ENCODE measurements at regions not wholly inside any gene's neighbourhood (a gene's known extent, or its start where the extent isn't known, plus 50 kb on each side); places are given as distances from the start of the nearest gene placed in this dataset.

DNA sequence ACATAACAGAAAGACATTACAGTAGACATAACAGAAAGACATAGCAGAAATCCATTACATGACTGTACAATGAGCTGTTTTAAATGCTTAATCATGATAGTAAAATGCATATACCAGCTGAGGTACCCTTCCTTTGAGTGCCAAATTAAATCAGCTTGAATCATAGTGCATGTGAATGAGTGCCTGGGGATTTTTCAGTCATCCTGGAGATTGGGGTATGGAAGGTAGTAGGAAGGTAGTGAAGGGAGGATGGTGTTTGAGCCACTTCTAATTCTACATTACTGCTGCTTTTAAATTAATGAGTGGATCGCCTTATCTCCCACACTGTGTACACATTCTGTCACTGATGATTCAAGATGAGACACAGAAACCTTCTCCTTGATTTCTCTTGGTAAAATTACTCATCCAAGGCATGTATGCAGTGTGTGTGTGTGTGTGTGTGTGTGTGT is 534.2 kb downstream of the LRFN5 start:
- BruUV-seq (replicated peaks), result no TSS peak
- ChIA-PET POLR2A (ENCODE audit: low non-redundant PET) (no interaction called here), CTCF (no interaction called here)
- H3K27ac ChIP-seq (ENCODE audit: low read depth, low read length, poor library complexity, severe bottlenecking), result no peak overlapping the region
- intact Hi-C loops (cut with micrococcal nuclease; ENCODE audit: unreplicated experiment), result no loop called here
- no peak for DNase-seq (ENCODE audit: low spot score)
- no peaks in the 10 kb centered on the region for H3K27me3 ChIP-seq (replicated peaks; ENCODE audit: insufficient read depth, low read depth, low read length, poor library complexity)
- no peaks in the 10 kb centered on the region for H3K36me3 ChIP-seq (ENCODE audit: insufficient read depth, low read length, poor library complexity, severe bottlenecking)
- TF ChIP-seq CTCF (conservative IDR thresholded peaks at IDR 0.05; ENCODE audit: low read depth, low read length) (no peak), EZH2 (IDR thresholded peaks at IDR 0.05; ENCODE audit: borderline replicate concordance, low read depth, low read length, poor library complexity, severe bottlenecking) (no peak)
- H3K9me3 ChIP-seq (ENCODE audit: low read depth, low read length, poor library complexity, severe bottlenecking), result no peaks in the 10 kb centered on the region
- no peak overlapping the region for H3K4me3 ChIP-seq (ENCODE audit: low read depth, low read length, poor library complexity, severe bottlenecking)
- H3K4me1 ChIP-seq (ENCODE audit: insufficient read depth, low read length, poor library complexity, severe bottlenecking), result no peaks in the 10 kb centered on the region

DNA sequence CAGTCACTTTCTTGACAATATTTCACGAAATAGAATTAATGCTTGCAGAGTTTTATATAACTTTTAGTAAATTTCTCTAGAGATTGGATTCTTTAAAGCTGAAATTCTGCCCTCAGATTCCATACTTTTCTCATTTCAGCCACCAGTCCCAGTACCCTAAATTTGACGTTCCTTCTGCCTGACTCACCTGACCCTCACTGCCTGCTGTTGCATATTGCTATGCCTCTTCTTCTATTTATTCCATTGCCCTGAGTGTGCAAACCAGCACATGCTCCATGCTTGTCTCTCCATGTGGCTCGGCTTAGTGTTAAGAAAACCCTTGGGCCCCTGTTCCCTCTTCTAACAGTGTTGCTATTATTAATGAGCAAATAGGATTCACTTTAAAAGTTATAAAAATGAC is 533.3 kb downstream of the LRFN5 start:
- H3K36me3 ChIP-seq (ENCODE audit: insufficient read depth, low read length, poor library complexity, severe bottlenecking), result no peaks in the 10 kb centered on the region
- intact Hi-C loops (cut with micrococcal nuclease; ENCODE audit: unreplicated experiment), result no loop called here
- no TSS peak for BruUV-seq (replicated peaks)
- no peak for TF ChIP-seq EZH2 (IDR thresholded peaks at IDR 0.05; ENCODE audit: borderline replicate concordance, low read depth, low read length, poor library complexity, severe bottlenecking)
- no peak for TF ChIP-seq CTCF (conservative IDR thresholded peaks at IDR 0.05; ENCODE audit: low read depth, low read length)
- no peaks in the 10 kb centered on the region for H3K27me3 ChIP-seq (replicated peaks; ENCODE audit: insufficient read depth, low read depth, low read length, poor library complexity)
- H3K27ac ChIP-seq (ENCODE audit: low read depth, low read length, poor library complexity, severe bottlenecking), result no peak overlapping the region
- H3K4me3 ChIP-seq (ENCODE audit: low read depth, low read length, poor library complexity, severe bottlenecking), result no peak overlapping the region
- ChIA-PET POLR2A (ENCODE audit: low non-redundant PET) (no interaction called here), CTCF (no interaction called here)
- H3K9me3 ChIP-seq (ENCODE audit: low read depth, low read length, poor library complexity, severe bottlenecking), result no peaks in the 10 kb centered on the region
- no peak for DNase-seq (ENCODE audit: low spot score)
- H3K4me1 ChIP-seq (ENCODE audit: insufficient read depth, low read length, poor library complexity, severe bottlenecking), result no peaks in the 10 kb centered on the region

- BruUV-seq (replicated peaks), result no TSS peak
- POLR2A ChIA-PET (ENCODE audit: low non-redundant PET), result no interaction called here
- no peak for TF ChIP-seq CTCF (conservative IDR thresholded peaks at IDR 0.05; ENCODE audit: low read depth, low read length)
- no peak for TF ChIP-seq EZH2 (IDR thresholded peaks at IDR 0.05; ENCODE audit: borderline replicate concordance, low read depth, low read length, poor library complexity, severe bottlenecking)
- H3K4me3 ChIP-seq (ENCODE audit: low read depth, low read length, poor library complexity, severe bottlenecking), result no peak overlapping the region
- CTCF ChIA-PET, result no interaction called here
- no peaks in the 10 kb centered on the region for H3K27me3 ChIP-seq (replicated peaks; ENCODE audit: insufficient read depth, low read depth, low read length, poor library complexity)
- no peak for DNase-seq (ENCODE audit: low spot score)
- H3K4me1 ChIP-seq (ENCODE audit: insufficient read depth, low read length, poor library complexity, severe bottlenecking), result no peaks in the 10 kb centered on the region
- intact Hi-C loops (cut with micrococcal nuclease; ENCODE audit: unreplicated experiment), result no loop called here
- no peak overlapping the region for H3K27ac ChIP-seq (ENCODE audit: low read depth, low read length, poor library complexity, severe bottlenecking)
- no peaks in the 10 kb centered on the region for H3K9me3 ChIP-seq (ENCODE audit: low read depth, low read length, poor library complexity, severe bottlenecking)
- H3K36me3 ChIP-seq (ENCODE audit: insufficient read depth, low read length, poor library complexity, severe bottlenecking), result no peaks in the 10 kb centered on the region
Observed at GRCh38 chr14:42138406-42138805, 531.7 kb downstream of the LRFN5 start.
